CD4-positive, alpha-beta T cell treated with Interferon alpha-2 for 1 hour (primary cell): ENCODE measurements at regions not wholly inside any gene's neighbourhood (a gene's known extent, or its start where the extent isn't known, plus 50 kb on each side); places are given as distances from the start of the nearest gene placed in this dataset.
"Not testable (repeated sequence)": the region's sequence is repeated elsewhere in the genome, so short reads cannot be mapped to it uniquely, and the experiment has no call there.

Experiments used
- DNase-seq, 2 donors: peaks; one replicate each; pipeline ENCODE4 v3.0.0-alpha.2; 2020 to 2022

DNA sequence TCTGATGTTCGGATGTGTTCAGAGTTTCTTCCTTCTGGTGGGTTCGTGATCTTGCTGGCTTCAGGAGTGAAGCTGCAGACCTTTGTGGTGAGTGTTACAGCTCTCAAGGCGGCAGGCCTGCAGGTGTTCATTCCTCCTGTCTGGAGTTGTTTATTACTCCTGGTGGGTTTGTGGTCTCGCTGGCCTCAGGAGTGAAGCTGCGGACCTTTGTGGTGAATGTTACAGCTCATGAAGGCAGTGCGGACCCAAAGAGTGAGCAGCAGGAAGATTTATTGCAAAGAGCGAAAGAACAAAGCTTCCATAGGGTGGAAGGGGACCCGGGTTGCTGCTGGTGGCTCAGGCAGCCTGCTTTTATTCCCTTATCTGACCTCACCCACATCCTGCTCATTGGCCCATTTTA lies 1226.8 kb upstream of the EPHA6 start:
- not testable (repeated sequence) for DNase-seq

GRCh38 chr3:95588473-95588872 lies 1225.9 kb upstream of the EPHA6 start:
- no peak for DNase-seq

GRCh38 chr3:95595416-95596075 lies 1218.8 kb upstream of the EPHA6 start:
- DNase-seq: no peak

DNA sequence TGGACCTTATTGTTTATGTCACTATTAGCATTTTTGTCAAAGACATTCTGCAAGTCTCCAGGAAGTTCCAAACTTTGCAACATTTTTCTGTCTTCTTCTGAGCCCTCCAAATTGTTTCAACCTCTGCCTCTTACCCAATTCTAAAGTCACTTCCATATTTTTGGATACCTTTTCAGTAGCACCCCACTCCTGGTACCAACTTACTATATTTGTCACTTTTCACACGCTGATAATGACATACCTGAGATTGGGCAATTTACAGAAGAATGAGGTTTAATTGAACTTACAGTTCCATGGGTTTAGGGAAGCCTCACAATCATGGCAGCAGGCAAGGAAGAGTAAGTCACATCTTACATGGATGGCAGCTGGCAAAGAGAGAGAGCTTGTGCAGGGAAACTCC lies 1206.5 kb upstream of the EPHA6 start:
- DNase-seq: no peak

DNA sequence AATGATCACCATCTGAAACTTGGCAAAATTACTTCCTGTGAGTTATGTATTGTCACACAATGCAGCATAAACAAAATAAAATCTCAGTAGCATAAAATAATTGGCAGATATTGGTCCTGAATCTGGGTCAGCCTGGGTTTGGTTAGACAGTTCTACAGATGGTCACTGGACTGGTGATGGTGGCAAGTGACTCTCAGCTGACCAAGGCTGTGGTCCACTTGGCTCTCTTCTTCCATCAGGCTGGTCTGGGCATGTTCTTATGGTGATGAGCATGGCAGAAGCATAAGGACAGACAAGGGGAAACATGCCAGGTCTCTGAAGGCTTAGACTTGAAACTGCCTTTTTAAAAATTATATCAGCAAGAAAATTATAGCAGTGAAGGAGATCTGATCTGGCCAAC lies 1205.0 kb upstream of the EPHA6 start:
- DNase-seq: no peak

GRCh38 chr3:95612611-95613010 lies 1201.8 kb upstream of the EPHA6 start:
- DNase-seq: no peak

GRCh38 chr3:95613993-95614392 lies 1200.4 kb upstream of the EPHA6 start:
- no peak for DNase-seq

GRCh38 chr3:95615592-95616310 lies 1198.6 kb upstream of the EPHA6 start:
- DNase-seq: no peak

GRCh38 chr3:95626107-95626506 lies 1188.3 kb upstream of the EPHA6 start:
- DNase-seq: no peak

DNA sequence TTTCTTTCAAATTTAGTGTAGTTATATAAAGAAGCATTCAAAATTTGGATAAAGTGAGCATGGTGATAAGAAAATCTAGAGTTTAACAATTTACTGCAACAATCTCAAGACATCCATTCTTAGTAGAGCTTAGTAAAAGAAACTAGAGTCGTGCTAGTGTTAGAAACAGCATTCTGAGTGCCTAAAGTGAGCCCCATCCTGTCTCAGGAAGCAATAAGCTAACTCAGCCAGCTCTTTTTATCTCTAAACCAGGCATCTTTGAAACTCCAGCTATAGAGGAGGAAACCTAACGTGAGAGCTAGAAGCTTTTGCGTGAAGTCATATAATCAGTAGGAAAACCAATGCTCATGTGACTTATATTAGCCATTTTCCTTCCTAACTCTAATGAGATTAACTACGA lies 1187.1 kb upstream of the EPHA6 start:
- DNase-seq: no peak

DNA sequence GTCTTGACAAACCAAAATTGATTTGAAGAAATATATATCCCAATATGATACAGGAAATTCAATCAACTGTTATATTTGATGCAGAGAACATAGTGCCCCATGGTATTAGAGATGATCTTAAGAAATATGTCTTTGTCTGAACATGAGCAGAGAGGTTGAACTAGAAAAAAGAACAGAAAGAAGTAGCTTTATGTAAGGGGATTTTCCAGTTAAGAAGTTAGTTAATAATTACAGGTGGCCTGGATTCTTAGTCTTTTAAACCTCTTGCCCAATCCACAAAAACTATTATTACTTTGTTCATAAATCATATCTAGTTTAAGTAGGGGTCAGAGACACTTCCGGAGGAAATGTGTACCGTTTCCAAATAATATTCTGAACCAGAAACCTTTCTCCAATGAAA lies 1186.7 kb upstream of the EPHA6 start:
- no peak for DNase-seq

GRCh38 chr3:95629802-95630201 lies 1184.6 kb upstream of the EPHA6 start:
- DNase-seq: no peak

DNA sequence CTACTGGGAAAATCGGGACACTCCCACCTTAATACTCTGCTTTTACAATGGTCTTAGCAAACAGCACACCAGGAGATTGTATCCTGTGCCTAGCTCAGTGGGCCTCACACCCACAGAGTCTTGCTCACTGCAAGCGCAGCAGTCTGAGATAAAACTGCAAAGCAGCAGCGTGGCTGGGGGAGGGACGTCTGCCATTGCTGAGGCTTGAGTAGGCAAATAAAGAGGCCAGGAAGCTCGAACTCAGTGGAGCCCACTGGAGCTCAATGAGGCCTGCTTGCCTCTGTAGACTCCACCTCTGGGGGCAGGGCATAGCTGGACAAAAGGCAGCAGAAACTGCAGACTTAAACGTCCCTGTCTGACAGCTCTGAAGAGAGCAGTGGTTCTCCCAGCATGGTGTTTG lies 1169.1 kb upstream of the EPHA6 start:
- no peak for DNase-seq

- no peak for DNase-seq
Observed at GRCh38 chr3:95654570-95655362, 1159.6 kb upstream of the EPHA6 start.

DNA sequence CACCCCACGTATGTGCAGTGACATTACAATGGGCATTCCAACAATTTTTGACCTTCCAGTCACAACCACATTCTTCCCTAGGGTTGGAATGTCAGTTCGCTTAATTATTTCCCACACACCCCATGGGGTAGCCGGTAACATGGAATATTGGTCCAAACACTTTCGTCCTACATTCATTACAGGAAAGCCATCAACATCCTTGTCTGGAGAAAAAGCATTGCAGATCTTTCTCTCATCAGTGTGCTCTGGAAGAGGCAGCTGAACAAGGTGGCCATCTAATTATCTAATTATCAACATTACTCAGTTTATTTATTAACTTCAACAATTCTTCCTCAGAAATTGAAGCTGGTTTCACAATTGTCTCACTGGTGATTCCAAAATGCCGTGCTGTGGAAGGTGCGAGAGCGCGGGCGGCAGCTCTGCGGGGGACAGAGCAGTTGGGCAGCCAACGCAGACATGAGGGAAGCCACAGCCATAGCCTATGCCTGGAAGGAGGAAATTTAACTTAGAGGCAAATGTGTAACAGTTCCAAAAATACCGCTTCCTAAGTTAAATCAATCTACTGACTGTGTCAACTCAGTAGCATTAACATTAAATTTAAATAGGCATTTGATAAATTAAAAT lies 1158.9 kb upstream of the EPHA6 start:
- DNase-seq: no peak

GRCh38 chr3:95670765-95671164 lies 1143.6 kb upstream of the EPHA6 start:
- DNase-seq: no peak

- no peak for DNase-seq
Observed at GRCh38 chr3:95673215-95673614, 1141.2 kb upstream of the EPHA6 start.

- peak in 1 of 2 donors; percentile 68 for DNase-seq
Observed at GRCh38 chr3:95705786-95706418, 1108.5 kb upstream of the EPHA6 start.

GRCh38 chr3:95707268-95707667 lies 1107.1 kb upstream of the EPHA6 start:
- no peak for DNase-seq

- no peak for DNase-seq
Observed at GRCh38 chr3:95710684-95711083, 1103.7 kb upstream of the EPHA6 start.

DNA sequence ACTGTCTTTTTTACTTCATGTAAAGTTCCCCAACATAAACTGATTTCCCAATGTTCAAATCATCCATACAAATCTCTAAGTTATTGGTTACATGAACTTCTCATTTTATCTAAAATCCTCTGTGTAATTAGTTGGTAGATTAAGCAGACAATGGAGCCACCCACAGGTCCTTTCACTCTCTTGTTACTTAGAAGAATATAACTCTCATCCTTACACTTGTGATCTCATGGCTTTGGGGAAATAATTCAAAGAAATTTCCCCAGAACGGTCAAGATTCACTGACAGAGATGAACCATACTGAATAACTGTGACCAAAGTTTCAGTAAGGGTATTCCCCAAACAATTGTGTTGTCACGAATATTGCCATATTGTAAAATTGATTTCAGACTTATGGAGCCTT lies 1102.6 kb upstream of the EPHA6 start:
- no peak for DNase-seq

- DNase-seq: no peak
Observed at GRCh38 chr3:95715128-95715527, 1099.3 kb upstream of the EPHA6 start.

- no peak for DNase-seq
Observed at GRCh38 chr3:95717048-95717447, 1097.3 kb upstream of the EPHA6 start.
